ENCODE measurements at regions not wholly inside any gene's neighbourhood (a gene's known extent, or its start where the extent isn't known, plus 50 kb on each side); places are given as distances from the start of the nearest gene placed in this dataset.

DNA sequence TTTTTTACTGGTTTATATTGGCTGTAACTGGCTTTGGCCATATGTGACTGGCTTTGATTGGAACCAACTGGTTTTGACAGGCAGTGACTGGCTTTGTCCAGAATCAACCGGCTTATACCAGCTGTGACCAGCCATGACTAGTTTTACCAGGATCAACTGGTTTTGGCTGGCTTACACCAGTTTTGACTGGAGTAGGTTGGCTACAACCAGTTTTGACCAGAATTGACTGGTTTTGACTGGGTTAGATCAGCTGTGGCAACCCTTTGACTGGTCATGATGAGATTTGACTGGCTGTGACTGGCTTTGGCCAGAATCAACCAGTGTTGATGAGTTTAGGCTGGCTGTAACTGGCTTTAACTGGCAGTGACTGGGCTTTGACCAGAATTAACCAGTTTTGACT is 169.2 kb upstream of the AMOT start:
- no peak for TF ChIP-seq POLR2A (IDR thresholded peaks at IDR 0.05; ENCODE audit: low read length)
- TF ChIP-seq GATA1 (IDR thresholded peaks at IDR 0.05; ENCODE audit: low read depth, low read length): no peak

DNA sequence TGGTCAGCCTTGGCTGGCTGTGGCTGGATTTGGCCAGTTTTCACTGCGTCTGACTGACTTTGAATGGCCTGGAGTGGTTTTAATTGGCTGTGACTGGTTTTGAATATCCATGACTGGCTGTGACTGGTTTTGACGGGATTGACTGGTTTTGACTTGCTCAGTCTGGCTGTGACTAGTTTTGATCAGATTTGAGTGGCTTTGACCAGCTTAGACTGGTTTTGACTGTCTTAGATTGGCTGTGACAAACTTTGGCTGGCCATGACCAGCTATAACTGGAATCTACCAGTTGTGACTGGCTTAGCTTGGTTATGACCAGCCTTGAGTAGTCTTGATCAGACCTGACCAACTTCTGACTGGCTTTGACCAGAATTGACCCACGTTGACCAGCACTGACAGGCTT is 168.4 kb upstream of the AMOT start:
- DNase-seq: no peak
- TF ChIP-seq GATA1 (IDR thresholded peaks at IDR 0.05; ENCODE audit: low read depth, low read length): no peak
- TF ChIP-seq POLR2A (IDR thresholded peaks at IDR 0.05; ENCODE audit: low read length): no peak

More for the DNA sequence above, 169.2 kb upstream of the AMOT start:
- no peak for DNase-seq

DNA sequence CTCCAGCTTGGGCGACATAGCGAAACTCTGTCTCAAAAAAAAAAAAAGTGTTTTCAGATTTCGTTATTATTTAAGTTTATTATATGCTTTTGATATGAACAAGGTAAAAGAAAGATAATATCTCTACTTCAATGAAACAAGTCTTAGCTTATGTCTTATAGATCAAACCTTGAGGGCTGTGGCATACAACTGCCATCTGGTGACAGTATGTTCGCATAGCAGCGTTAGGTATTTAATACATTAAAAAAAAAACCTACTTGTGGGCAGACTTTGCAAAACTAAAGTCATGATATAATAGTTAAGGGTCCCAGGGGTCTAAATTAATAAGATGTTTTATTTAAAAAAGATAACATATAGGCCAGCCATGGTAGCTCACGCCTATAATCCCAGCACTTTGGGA is 161.2 kb upstream of the AMOT start:
- peak; percentile 0 to 1 for DNase-seq
- no peak for TF ChIP-seq POLR2A (IDR thresholded peaks at IDR 0.05; ENCODE audit: low read length)
- TF ChIP-seq GATA1 (IDR thresholded peaks at IDR 0.05; ENCODE audit: low read depth, low read length): no peak

DNA sequence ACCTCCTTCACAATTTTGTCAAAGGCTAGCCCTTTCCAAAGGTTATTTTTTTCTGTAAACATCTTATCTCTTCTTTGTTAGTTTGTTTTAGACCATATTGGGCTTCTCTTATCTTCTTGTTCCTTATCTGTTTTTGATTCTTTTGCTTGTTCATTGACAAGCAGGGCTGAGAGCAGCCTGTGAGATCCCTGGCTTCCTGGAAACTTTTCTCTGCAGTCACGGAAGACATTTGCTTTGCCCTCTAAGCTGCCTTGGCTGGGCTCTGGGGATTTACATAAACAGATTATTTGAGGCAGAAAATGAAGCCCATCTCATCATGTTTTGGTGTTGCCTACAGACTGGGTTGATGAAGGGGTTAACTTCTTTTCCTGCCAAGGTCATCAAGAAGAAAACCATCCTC is 157.4 kb upstream of the AMOT start:
- no peak for DNase-seq
- no peak for TF ChIP-seq GATA1 (IDR thresholded peaks at IDR 0.05; ENCODE audit: low read depth, low read length)
- TF ChIP-seq POLR2A (IDR thresholded peaks at IDR 0.05; ENCODE audit: low read length): no peak

DNA sequence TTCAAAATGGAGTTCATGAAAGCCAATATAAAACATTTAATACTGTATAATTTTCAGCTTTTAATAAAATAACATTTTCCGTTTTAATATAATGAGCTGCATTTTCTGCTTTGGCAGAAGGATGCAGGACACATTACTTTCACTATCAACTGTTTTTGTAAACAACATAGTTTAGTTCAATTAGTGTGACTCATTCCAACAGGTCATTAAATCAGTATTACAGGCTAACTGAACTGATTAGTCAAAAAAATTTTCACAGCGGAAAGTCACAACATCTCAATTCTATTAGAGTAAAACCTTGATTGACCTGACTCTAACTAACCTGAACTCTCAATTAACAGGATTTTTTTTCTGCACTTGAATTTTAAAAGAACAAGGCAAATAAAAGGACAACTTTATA is 151.2 kb upstream of the AMOT start:
- DNase-seq: no peak
- no peak for TF ChIP-seq GATA1 (IDR thresholded peaks at IDR 0.05; ENCODE audit: low read depth, low read length)
- no peak for TF ChIP-seq POLR2A (IDR thresholded peaks at IDR 0.05; ENCODE audit: low read length)

DNA sequence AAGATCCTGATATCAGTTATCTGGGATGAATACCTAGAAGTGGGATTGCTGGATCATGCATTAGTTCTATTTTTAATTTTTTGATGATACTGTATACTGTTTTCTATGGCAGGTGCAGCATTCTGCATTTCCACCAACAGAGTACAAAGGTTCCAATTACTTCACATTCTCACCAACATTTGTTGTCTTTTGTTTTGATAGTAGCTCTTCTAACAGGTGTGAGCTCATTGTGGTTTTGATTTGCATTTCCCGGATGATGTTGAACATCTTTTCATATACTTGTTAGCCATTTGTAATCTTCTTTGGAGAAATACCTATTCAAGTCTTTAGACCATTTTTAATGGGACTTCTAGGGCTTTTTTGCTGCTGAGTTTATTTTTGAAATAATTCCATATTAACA is 139.2 kb upstream of the AMOT start:
- DNase-seq: no peak
- no peak for TF ChIP-seq GATA1 (IDR thresholded peaks at IDR 0.05; ENCODE audit: low read depth, low read length)

DNA sequence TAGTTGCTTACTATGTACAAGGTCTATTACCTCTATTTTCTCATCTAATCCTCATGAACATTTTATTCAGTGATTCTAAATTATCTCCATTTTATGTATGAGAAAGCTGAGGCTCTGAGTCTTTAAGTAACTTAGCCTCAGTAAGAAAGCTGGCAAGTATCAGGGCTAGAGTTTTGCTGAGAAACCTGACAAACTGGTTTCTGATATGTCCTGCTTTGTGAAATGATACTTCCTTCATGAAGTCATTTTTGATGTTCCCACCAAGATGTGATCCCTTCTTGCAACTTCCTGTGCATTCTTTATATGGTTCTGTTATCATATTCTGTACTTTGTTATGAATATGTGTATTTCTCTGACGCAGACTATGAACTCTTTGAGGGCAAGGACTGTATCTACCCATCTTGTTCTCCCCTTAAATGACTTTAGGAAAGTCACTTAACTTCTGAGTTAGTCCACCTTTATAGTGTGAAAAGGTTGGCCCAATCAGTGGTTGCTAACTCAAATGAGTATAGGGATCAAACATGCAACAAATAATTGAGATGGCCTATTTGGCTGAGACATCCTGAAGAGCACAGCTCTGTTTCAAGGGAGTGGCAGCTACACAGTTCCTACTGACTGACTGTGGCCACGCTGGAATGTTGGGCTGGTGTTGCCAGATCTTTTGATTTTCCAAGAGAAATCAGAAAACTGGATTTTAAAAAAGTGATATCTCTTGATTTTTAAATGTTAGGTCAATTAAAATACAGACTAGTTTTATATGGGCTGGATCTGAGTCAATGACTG is 127.9 kb upstream of the AMOT start:
- DNase-seq: no peak
- TF ChIP-seq POLR2A (IDR thresholded peaks at IDR 0.05; ENCODE audit: low read length) (no peak), GATA1 (IDR thresholded peaks at IDR 0.05; ENCODE audit: low read depth, low read length) (no peak)

DNA sequence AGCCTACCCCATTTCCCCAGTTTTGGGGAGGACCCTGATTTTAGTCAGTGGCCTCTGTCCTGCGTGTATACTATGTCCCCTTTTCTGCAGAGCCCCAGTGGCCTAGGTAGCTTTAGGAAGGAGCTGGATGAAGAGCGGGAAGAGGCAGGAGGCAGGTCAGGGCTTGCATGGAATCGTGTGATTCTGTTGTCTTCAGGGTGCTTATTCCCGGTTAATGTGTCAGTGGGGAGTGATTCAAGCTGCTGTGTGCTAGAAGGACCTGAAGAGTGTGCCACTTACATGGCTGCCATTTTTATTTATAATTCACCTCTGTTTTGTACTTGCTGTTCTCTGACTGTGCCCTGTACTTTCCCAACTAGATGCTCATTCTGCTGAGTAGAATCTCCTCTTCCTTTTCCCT is 127.3 kb upstream of the AMOT start:
- no peak for DNase-seq
- no peak for TF ChIP-seq GATA1 (IDR thresholded peaks at IDR 0.05; ENCODE audit: low read depth, low read length)
- no peak for TF ChIP-seq POLR2A (IDR thresholded peaks at IDR 0.05; ENCODE audit: low read length)

DNA sequence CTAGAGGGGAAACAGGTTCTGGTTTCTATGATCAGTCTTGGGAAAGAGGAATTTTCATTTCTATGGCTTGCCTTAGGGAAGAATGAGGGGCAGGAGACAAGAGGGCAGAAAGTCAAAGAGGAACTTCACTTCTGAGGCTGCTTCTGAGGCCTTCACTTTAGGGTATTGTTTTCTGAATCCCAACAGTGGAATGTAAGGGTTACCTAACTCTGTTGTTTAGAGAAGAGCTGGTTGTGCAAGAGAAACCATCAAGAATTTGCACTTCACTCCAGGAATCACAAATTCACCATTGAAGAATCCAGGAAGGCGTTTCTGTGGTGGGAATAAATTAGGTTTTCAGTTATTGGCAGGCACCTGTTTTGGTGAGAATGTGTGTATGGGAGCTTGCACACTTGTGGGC is 126.7 kb upstream of the AMOT start:
- DNase-seq: no peak
- TF ChIP-seq POLR2A (IDR thresholded peaks at IDR 0.05; ENCODE audit: low read length) (no peak), GATA1 (IDR thresholded peaks at IDR 0.05; ENCODE audit: low read depth, low read length) (no peak)

DNA sequence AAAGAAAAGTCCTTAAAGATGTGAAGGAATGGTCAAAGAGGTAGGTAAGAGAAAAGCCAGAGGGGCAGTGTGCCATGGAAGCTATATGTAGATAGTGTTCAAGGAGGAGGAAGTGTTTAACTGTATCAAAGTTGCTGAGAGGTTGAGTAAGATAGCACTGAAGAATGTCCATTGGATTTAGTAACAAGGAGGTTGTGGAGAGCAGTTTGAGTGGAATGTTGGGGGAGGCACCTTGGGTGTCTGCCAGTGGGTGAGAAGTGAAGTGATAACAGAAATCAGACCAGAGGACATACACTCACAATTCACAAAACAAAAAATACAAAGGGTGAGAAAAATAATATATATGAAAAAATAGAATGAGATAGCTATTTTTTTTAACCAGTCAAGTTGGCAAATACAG is 121.3 kb upstream of the AMOT start:
- TF ChIP-seq POLR2A (IDR thresholded peaks at IDR 0.05; ENCODE audit: low read length) (no peak), GATA1 (IDR thresholded peaks at IDR 0.05; ENCODE audit: low read depth, low read length) (no peak)
- DNase-seq: no peak

DNA sequence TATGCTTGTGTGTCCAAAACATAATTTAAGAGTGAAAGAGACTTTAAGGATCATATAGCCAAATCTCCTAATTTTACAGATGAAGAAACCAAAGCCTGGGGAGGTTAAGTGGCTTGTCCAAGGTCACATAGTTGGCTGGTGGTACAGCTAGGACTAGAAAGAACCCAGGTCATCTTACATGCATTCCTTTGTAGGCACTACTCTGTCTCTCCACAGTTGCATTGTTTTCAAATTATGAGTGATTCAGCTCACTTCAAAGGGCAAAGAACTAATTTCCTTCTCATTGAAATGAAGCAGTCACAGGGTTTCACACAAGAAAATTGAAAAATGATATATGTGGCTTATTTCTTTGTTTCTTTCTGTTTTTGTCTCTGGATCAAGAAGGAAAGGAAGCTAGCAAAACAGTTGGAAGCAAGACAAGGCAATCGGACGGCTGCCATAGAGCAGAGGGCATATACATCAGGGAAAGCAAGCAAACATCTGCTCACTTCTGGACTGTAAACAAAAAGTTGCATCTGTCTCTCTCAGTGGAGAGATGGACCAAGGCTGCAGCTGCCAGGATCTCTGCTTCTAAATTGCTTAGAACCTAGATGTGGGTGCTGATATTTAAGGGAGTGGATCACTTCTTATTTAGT is 107.5 kb upstream of the AMOT start:
- no peak for DNase-seq
- TF ChIP-seq GATA1 (IDR thresholded peaks at IDR 0.05; ENCODE audit: low read depth, low read length): no peak
- TF ChIP-seq POLR2A (IDR thresholded peaks at IDR 0.05; ENCODE audit: low read length): no peak

DNA sequence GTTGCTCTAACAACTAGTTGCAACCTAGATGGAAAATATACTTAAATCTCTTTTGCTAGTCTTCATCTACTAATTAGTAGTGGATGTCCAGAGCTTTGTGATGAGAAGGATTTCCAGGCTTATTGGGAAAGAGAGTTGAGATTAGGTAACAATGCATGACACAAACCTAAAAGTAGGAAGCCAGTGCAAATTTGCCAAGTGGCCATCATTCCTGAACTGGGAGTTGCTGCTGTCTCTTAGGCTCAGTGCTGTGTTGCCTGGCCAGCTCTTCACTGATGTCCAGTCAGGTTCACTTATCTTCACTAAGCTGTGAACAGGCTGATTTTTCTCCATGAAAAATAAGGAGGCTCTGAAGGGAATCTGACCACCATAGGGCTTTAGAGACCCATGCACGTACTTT is 105.6 kb upstream of the AMOT start:
- DNase-seq: no peak
- TF ChIP-seq GATA1 (IDR thresholded peaks at IDR 0.05; ENCODE audit: low read depth, low read length) (no peak), POLR2A (IDR thresholded peaks at IDR 0.05; ENCODE audit: low read length) (no peak)

DNA sequence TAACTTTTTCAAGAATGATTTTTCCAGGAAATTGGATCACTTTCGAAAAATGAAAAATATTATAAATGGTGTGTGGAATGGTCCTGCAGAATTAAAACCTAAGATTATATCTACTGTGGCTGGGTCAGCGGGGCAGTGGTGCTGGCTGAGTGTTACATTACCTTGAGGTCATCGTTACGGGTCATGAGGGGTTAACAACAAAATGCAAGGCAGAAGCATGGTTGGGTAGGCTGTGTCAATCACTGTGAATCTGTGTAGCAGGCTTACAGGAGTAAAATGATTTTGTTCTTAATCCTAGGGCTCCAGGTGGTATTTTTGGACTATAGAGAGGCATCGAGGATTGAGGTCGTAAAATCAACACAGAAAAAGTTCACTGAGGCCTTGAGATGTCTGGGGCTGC is 105.2 kb upstream of the AMOT start:
- DNase-seq: no peak
- no peak for TF ChIP-seq POLR2A (IDR thresholded peaks at IDR 0.05; ENCODE audit: low read length)

DNA sequence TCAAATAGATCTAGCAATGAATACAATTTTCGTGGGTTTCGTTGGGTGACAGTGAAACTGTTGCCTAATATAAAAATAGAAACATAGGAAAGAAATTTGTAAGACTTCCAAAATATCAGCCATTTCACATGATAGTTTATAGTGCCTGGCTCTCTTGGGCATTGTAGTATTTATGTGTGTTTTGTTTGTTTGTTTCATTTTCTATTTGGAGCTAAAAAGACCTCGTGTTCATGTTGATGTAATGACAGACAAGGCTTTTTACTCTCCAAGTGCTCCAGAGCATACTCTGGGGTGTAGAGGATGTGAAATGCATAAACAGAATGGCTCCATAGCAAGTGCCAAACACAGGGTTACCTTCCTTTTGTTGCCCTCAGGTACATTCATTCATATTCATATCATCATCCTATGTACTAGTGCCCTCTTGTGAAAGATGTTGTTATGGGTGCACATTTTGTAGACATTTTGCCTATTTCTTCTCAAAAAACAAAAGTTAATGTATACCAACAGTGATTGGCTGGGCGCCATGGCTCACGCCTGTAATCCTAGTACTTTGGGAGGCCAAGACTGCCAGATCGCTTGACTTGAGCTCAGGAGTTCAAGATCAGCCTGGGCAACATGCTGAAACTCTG is 100.7 kb upstream of the AMOT start:
- TF ChIP-seq GATA1 (IDR thresholded peaks at IDR 0.05; ENCODE audit: low read depth, low read length): no peak
- TF ChIP-seq POLR2A (IDR thresholded peaks at IDR 0.05; ENCODE audit: low read length): no peak
- DNase-seq: peak in 1 of 2 experiments; percentile 16

DNA sequence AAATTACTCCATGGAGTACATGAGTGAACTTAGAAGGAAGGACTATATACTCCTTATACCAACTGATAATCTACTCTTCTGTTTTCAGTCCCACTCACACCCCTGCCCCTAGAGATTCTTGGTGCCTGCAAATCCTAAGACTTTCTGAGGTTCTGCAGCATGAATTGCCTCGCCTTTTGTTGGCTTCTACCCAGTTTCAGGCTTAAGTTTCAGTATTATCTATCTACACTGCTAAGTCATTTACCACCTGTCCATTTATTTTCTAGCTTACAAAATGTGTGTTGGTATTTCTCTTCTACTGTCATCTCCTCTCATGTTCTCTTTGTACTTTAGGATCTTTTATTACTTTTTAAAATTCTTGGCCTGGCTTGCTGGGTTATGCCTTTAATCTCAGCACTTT is 94.4 kb upstream of the AMOT start:
- DNase-seq: no peak
- TF ChIP-seq POLR2A (IDR thresholded peaks at IDR 0.05; ENCODE audit: low read length) (no peak), GATA1 (IDR thresholded peaks at IDR 0.05; ENCODE audit: low read depth, low read length) (no peak)

Data from erythroblast (primary cell).